ENCODE measurements at regions not wholly inside any gene's neighbourhood (a gene's known extent, or its start where the extent isn't known, plus 50 kb on each side); places are given as distances from the start of the nearest gene placed in this dataset.

DNA sequence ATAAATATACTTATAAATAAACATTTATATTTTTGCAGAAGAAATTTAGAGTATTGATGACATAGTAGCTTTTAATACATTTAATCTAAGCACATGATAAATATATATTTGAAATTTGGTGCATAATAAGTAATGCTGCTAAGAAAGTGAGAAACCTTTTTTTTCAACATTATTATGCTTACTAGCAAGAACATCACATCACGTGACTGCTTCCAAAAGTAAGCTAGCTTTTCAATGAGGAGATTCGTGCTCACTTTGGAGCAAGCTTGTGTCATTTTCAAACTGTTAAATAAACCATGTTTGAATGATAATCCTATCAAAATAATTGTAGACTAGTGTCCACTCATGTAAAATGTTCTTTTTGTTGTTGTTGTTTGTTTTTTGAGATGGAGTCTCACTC, 109.0 kb upstream of the SLC4A7 start:
- H3K4me3 ChIP-seq: no peak overlapping the region
- no peaks in the 10 kb centered on the region for H3K79me2 ChIP-seq (ENCODE audit: control insufficient read depth, insufficient read depth, low read length)
- no peaks in the 10 kb centered on the region for H3K27me3 ChIP-seq (ENCODE audit: control insufficient read depth in 2 of 2, insufficient read depth in 2 of 2, low read length in 2 of 2)
- intact Hi-C loops (cut with micrococcal nuclease): no loop called here
- FAIRE-seq (no peak), ATAC-seq (no peak), DNase-seq (ENCODE audit: extremely low read depth in 1 of 4, low spot score in 3 of 4) (no peak)
- ChIA-PET POLR2A (no interaction called here), CTCF (ENCODE audit: low intra/inter-chr PET ratio) (no interaction called here)
- H3K9me3 ChIP-seq (replicated peaks; ENCODE audit: control insufficient read depth, insufficient read depth, low read depth, low read length): no peaks in the 10 kb centered on the region
- no peak overlapping the region for H2AFZ ChIP-seq (ENCODE audit: low read depth, low read length)
- no peak overlapping the region for H3K4me2 ChIP-seq (ENCODE audit: insufficient read depth, low read length)
- no peaks in the 10 kb centered on the region for H3K9me1 ChIP-seq (ENCODE audit: control insufficient read depth, insufficient read depth, low read length)
- in situ Hi-C loops (cut with MboI): no loop called here
- no TSS peak for BruUV-seq (replicated peaks)
- no peak overlapping the region for H3K9ac ChIP-seq (ENCODE audit: insufficient read depth in 1 of 2, low read depth in 2 of 2, low read length in 2 of 2)
- H4K20me1 ChIP-seq (replicated peaks; ENCODE audit: control insufficient read depth, insufficient read depth, low read length): no peaks in the 10 kb centered on the region
- H3K36me3 ChIP-seq (ENCODE audit: control insufficient read depth, insufficient read depth, low read length): no peaks in the 10 kb centered on the region
- 0% methylated on average over 2 of the region's 2 CpGs for WGBS (ENCODE audit: insufficient coverage, low coverage, missing lambda C conversion rate)
- no peak overlapping the region for H3K27ac ChIP-seq (ENCODE audit: extremely low read depth, low read depth, low read length)
- no peaks in the 10 kb centered on the region for H3K4me1 ChIP-seq (replicated peaks in 1 of 2; ENCODE audit: control insufficient read depth in 2 of 2, insufficient read depth in 2 of 2, low read length in 2 of 2)
- TF ChIP-seq ZNF174 (CRISPR knock-in tag; IDR thresholded peaks at IDR 0.05): no peak
- TF ChIP-seq, protein P1, sequence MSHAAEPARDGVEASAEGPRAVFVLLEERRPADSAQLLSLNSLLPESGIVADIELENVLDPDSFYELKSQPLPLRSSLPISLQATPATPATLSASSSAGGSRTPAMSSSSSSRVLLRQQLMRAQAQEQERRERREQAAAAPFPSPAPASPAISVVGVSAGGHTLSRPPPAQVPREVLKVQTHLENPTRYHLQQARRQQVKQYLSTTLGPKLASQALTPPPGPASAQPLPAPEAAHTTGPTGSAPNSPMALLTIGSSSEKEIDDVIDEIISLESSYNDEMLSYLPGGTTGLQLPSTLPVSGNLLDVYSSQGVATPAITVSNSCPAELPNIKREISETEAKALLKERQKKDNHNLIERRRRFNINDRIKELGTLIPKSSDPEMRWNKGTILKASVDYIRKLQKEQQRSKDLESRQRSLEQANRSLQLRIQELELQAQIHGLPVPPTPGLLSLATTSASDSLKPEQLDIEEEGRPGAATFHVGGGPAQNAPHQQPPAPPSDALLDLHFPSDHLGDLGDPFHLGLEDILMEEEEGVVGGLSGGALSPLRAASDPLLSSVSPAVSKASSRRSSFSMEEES (CRISPR knock-in tag; IDR thresholded peaks at IDR 0.05): peak; percentile 93

DNA sequence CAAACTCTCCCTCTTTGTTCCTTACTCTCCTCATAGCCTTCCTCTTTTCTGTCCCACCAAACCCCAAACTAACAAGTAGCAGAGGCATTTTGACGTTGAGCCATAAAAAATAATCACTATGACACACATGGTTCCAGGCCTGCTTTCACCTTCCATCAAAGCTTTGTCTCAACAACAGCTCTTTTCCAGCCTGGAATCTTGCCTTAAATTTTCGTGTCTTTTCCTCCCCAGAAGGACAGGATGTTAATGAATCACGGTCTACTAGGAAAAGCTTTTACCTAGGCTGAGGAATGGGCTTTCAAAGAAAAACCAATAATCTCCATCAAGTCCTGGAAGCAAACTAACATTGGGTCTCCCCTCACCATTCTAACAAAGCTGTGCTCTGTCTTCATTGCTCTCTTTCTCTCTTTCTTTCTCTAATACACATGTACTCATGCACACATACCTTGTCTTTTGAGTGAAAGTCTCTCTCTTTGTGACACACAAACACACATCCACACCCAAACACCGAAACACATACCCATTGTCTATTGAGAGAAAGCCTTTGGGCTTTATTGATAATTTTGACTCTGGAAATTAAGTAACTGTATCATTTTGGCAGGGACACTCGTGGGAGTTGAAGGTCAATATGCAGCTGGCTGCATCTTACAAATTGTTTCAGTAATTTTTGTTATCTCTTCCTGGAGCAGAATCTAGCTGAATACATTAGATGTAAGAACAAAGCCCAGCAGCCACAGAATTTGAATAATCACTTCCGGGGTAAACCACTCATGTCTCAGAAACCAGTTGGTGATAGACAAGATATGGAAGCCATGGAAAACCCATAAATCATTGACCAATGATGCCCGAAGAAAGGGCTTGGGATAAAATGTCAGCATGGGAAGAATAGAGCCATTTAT, 107.4 kb upstream of the SLC4A7 start:
- no peaks in the 10 kb centered on the region for H3K4me1 ChIP-seq (replicated peaks in 1 of 2; ENCODE audit: control insufficient read depth in 2 of 2, insufficient read depth in 2 of 2, low read length in 2 of 2)
- no peaks in the 10 kb centered on the region for H3K79me2 ChIP-seq (ENCODE audit: control insufficient read depth, insufficient read depth, low read length)
- ATAC-seq (no peak), DNase-seq (ENCODE audit: extremely low read depth in 1 of 4, low spot score in 3 of 4) (no peak), FAIRE-seq (no peak)
- H4K20me1 ChIP-seq (replicated peaks; ENCODE audit: control insufficient read depth, insufficient read depth, low read length): no peaks in the 10 kb centered on the region
- BruUV-seq (replicated peaks): no TSS peak
- no peaks in the 10 kb centered on the region for H3K9me1 ChIP-seq (ENCODE audit: control insufficient read depth, insufficient read depth, low read length)
- H3K4me2 ChIP-seq (ENCODE audit: insufficient read depth, low read length): no peak overlapping the region
- H3K27me3 ChIP-seq (ENCODE audit: control insufficient read depth in 2 of 2, insufficient read depth in 2 of 2, low read length in 2 of 2): no peaks in the 10 kb centered on the region
- no peak overlapping the region for H2AFZ ChIP-seq (ENCODE audit: low read depth, low read length)
- ChIA-PET CTCF (ENCODE audit: low intra/inter-chr PET ratio) (no interaction called here), POLR2A (interaction anchor here (0.6 kb wide), 1 partner anchor 145 kb away, joined by 3 read pairs; no protein-coding TSS in a partner anchor)
- no peaks in the 10 kb centered on the region for H3K9me3 ChIP-seq (replicated peaks; ENCODE audit: control insufficient read depth, insufficient read depth, low read depth, low read length)
- H3K27ac ChIP-seq (ENCODE audit: extremely low read depth, low read depth, low read length): no peak overlapping the region
- in situ Hi-C loops (cut with MboI): no loop called here
- WGBS (ENCODE audit: insufficient coverage, low coverage, missing lambda C conversion rate): 1% methylated on average over 7 of the region's 7 CpGs
- no peaks in the 10 kb centered on the region for H3K36me3 ChIP-seq (ENCODE audit: control insufficient read depth, insufficient read depth, low read length)
- no peak overlapping the region for H3K4me3 ChIP-seq
- intact Hi-C loops (cut with micrococcal nuclease): no loop called here
- H3K9ac ChIP-seq (ENCODE audit: insufficient read depth in 1 of 2, low read depth in 2 of 2, low read length in 2 of 2): no peak overlapping the region
- TF ChIP-seq ZBTB43 (CRISPR knock-in tag; IDR thresholded peaks at IDR 0.05): no peak
- TF ChIP-seq TAF1 (IDR thresholded peaks at IDR 0.05; ENCODE audit: control insufficient read depth, extremely low read depth, insufficient read depth, low read length, severe bottlenecking): no peak
- TF ChIP-seq NUFIP1 (IDR thresholded peaks at IDR 0.05; ENCODE audit: partially characterized antibody): no peak
- no peak for TF ChIP-seq NBN (IDR thresholded peaks at IDR 0.05; ENCODE audit: low read depth)
- TF ChIP-seq SRSF1 (IDR thresholded peaks at IDR 0.05; ENCODE audit: low read depth, low read length): no peak
